Mucosa of descending colon (tissue), 3 donors: ENCODE measurements at regions not wholly inside any gene's neighbourhood (a gene's known extent, or its start where the extent isn't known, plus 50 kb on each side); places are given as distances from the start of the nearest gene placed in this dataset.

Source experiments
- ATAC-seq: fragments of 200-7000 bp; cut with Tn5 transposase; one replicate; pipeline ENCODE4 v1.9.1; 2020; ENCODE audit warnings: mild to moderate bottlenecking, moderate library complexity
- DNase-seq, 3 donors: peaks; one replicate each; pipeline ENCODE4 v3.0.0-alpha.2; 2020
- H3K36me3 ChIP-seq: fragments of 200-600 bp; one replicate; pipeline ENCODE4 v1.8.0; 2021; ENCODE audit warnings: low read depth, mild to moderate bottlenecking
- H3K4me1 ChIP-seq: fragments of 200-600 bp; one replicate; pipeline ENCODE4 v1.8.0; 2021; ENCODE audit warnings: low read depth, mild to moderate bottlenecking
- H3K4me3 ChIP-seq: fragments of 200-600 bp; one replicate; pipeline ENCODE4 v1.8.0; 2021; ENCODE audit warnings: mild to moderate bottlenecking
- H3K9me3 ChIP-seq: fragments of 200-600 bp; one replicate; pipeline ENCODE4 v1.8.0; 2021; ENCODE audit warnings: mild to moderate bottlenecking
- intact Hi-C, 2 donors: fragments of 100-400 bp; cut with DNase I in 1 of 2; cut with micrococcal nuclease in 1 of 2; formaldehyde crosslinking; loops; one replicate each; pipeline versions ENCODE4 v1.11.0 to v1.11.1; 2022; cut with DNase I, micrococcal nuclease
- TF ChIP-seq, protein P1 (sequence below): fragments of 200-600 bp; IDR thresholded peaks from one replicate; pipeline ENCODE4 v1.8.0; 2022; ENCODE audit warnings: antibody characterized with exemption, mild to moderate bottlenecking
- donor health status: DM: no; HTN: no; CAD: no; lungs with moderate emphysema.
- donor health status: DM: no; HTN: no; CAD: no.
- donor health status: DM: no; HTN: yes; CAD: no.

DNA sequence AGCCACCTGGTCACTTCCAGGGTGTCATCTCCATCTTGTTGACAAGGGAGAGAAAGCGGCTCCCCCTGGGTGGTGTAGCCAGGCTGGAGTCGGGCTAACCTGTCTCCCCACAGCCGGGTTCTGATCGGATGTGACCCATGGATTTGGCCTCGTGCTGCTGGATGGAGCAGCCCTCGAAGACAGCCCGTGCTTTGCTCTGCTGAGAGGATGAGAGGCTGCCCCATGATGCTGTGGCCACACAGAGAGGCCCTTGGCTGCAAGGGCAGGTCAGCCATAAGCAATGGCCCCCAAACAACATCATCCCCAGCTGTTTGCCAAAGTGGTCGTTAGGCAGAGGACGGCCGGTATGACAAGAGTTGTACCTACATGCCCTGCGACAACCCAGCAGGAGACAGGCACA lies 106.6 kb downstream of the HMX1 start:
- no peaks in the 10 kb centered on the region for H3K36me3 ChIP-seq
- no peak overlapping the region for H3K4me3 ChIP-seq
- ATAC-seq (no peak), DNase-seq (peak in 2 of 3 donors; percentile 7 to 12)
- no peaks in the 10 kb centered on the region for H3K4me1 ChIP-seq
- intact Hi-C loops = no loop called here
- no peaks in the 10 kb centered on the region for H3K9me3 ChIP-seq
- TF ChIP-seq, protein P1, sequence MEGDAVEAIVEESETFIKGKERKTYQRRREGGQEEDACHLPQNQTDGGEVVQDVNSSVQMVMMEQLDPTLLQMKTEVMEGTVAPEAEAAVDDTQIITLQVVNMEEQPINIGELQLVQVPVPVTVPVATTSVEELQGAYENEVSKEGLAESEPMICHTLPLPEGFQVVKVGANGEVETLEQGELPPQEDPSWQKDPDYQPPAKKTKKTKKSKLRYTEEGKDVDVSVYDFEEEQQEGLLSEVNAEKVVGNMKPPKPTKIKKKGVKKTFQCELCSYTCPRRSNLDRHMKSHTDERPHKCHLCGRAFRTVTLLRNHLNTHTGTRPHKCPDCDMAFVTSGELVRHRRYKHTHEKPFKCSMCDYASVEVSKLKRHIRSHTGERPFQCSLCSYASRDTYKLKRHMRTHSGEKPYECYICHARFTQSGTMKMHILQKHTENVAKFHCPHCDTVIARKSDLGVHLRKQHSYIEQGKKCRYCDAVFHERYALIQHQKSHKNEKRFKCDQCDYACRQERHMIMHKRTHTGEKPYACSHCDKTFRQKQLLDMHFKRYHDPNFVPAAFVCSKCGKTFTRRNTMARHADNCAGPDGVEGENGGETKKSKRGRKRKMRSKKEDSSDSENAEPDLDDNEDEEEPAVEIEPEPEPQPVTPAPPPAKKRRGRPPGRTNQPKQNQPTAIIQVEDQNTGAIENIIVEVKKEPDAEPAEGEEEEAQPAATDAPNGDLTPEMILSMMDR = no peak

DNA sequence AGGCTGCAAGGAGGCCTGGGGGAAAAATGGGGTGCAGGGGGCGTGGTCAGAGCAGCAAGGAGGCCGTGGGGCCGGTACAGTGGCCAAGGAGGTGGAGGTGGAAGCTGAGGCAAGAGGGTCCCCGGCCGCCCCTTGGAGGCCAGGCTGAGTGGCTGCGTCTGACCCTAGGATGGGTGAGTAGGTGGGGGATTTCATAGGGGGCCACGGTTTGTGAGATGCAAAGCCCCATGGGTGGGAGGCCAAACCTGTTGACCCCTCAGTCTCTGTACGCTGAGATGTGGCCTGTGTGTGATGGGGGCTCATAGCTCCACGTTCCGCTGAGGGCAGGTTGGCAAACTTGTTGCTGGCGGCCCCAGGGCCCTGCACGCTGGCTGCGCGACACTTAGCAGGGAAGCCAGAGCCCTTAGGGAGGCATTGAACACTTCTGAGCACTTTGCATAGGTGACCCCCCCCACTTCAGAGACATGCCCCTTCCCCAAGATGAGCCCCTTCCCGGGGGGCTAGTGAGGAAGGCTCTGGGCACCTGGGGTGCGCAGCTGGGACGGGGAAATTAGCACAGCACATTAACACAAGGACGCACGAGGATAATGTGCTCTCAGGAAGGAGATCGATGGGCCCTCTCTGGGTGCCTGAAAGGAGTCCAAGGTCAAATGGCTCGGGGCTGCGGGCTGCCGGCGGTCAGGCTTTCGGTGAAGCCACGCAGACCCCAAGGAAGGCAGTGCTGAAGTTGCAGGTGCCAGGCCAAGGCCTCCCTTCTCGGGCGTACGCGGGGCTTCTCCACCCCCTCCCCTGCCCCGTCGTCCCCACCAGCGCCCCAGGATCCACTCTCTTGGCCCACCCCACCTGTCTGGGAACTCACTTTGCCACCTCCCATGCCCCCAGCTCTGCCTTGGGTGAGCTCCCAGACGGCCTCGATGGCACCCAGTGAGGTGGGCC lies 107.4 kb downstream of the HMX1 start:
- DNase-seq (peak in 2 of 3 donors; percentile 14 to 34), ATAC-seq (no peak)
- H3K36me3 ChIP-seq = no peaks in the 10 kb centered on the region
- H3K4me1 ChIP-seq = no peaks in the 10 kb centered on the region
- H3K4me3 ChIP-seq = no peak overlapping the region
- no peaks in the 10 kb centered on the region for H3K9me3 ChIP-seq
- intact Hi-C loops = no loop called here
- TF ChIP-seq, protein P1 = no peak

DNA sequence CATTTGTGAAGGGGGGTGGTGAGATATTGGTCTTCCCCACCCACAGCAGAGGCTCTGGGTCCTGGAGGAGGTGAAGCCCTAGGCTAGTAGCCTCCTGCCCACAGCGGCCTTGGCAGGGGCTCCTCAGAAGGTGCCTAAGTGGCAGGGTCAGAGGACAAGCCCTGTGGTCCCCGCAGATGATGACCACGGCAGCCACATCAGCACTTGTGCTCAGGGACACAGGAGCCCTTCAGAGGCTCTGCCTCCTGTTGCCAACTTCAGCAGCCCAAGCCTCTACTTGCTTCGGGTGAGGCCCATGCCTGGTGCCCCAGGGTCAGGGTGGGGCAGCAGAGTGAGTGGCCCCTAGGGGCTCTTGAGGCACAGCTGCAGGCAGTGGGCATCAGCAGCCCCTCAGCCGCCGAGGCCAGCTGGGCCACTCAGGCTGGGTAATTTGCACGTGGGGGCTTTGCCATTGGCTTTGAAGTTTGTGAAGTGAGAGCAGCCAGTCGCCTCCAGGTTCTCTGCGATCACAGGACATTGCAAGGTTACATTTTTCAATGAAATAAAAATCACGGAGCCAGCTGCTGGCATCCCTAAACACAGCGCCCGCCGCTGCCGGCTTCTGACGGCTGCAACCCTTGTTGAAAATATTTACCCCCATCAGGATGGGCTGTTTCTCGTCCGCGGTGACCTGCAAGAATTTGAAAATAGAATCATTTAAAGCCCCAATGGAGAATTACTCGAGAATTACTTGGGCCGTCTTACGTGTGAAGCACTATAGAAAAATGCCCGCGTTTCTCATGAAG lies 108.5 kb downstream of the HMX1 start:
- TF ChIP-seq, protein P1 = no peak
- DNase-seq (peak in 2 of 3 donors; percentile 5 to 22), ATAC-seq (no peak)
- Histone ChIP-seq H3K4me1 (no peaks in the 10 kb centered on the region), H3K36me3 (no peaks in the 10 kb centered on the region), H3K9me3 (no peaks in the 10 kb centered on the region), H3K4me3 (no peak overlapping the region)
- intact Hi-C loops = no loop called here

DNA sequence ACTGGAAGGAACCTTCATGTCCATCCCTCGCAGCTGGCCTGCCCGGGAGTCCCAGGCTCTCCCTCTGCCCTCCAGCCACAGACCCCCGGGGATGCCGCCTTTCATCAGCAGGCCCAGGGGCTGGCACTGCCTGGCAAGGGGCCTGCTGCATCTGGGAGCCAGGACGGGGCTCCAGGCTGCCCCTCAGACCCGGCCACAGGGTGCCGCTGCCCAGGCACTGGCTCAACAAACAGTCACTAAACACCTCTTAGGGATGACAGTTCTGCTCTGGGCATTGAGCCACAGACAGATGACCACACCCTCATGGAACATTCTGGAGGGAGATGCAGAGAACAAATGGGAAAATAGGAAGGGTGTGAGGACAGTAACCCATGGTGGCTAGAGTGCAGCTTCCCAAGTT lies 109.3 kb downstream of the HMX1 start:
- Histone ChIP-seq H3K9me3 (no peaks in the 10 kb centered on the region), H3K36me3 (no peaks in the 10 kb centered on the region), H3K4me3 (no peak overlapping the region), H3K4me1 (no peaks in the 10 kb centered on the region)
- intact Hi-C loops = no loop called here
- peak in 2 of 3 donors; percentile 9 to 29 for DNase-seq
- TF ChIP-seq, protein P1 = no peak
- ATAC-seq = no peak

DNA sequence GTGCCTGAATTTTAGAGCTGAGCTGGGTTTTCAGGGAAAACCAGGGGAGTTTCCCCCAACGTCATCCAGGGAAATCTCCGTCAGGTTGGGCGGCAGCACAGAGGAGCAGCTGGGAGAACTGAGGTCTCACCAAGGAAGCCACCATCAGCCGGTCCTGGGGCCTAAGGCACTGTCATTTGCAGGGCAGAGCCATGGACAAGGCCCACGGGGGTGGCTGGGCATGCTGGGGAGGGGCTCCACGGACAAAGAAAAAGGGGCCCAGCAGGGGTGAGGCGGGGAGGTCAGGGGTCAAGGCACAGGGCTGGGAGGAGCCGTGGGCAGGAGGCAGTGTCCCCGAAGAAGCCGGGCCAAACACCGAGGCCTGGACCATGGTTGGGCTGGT lies 109.8 kb downstream of the HMX1 start:
- intact Hi-C loops = no loop called here
- Histone ChIP-seq H3K4me1 (no peaks in the 10 kb centered on the region), H3K9me3 (no peaks in the 10 kb centered on the region), H3K36me3 (no peaks in the 10 kb centered on the region), H3K4me3 (no peak overlapping the region)
- ATAC-seq = no peak
- TF ChIP-seq, protein P1 = no peak
- DNase-seq = peak in 2 of 3 donors; percentile 3 to 20
